ENCODE measurements at regions not wholly inside any gene's neighbourhood (a gene's known extent, or its start where the extent isn't known, plus 50 kb on each side); places are given as distances from the start of the nearest gene placed in this dataset.

- H3K4me3 ChIP-seq, result no peak overlapping the region
- no peaks in the 10 kb centered on the region for H3K27me3 ChIP-seq (ENCODE audit: control insufficient read depth in 3 of 3, insufficient read depth in 3 of 3, low read length in 2 of 3)
- DNase-seq, result no peak
- peaks cover 0 to 9% (median 0%) of the 10 kb centered on the region in 5 donors for H3K4me1 ChIP-seq (ENCODE audit: control insufficient read depth in 5 of 5, insufficient read depth in 5 of 5, low read length in 5 of 5)
- H3K36me3 ChIP-seq (ENCODE audit: control insufficient read depth in 4 of 4, insufficient read depth in 4 of 4, low read length in 4 of 4), result no peaks in the 10 kb centered on the region
- no peak overlapping the region for H3K27ac ChIP-seq (ENCODE audit: low read depth in 1 of 2, low read length in 1 of 2)
- TF ChIP-seq, protein P1, sequence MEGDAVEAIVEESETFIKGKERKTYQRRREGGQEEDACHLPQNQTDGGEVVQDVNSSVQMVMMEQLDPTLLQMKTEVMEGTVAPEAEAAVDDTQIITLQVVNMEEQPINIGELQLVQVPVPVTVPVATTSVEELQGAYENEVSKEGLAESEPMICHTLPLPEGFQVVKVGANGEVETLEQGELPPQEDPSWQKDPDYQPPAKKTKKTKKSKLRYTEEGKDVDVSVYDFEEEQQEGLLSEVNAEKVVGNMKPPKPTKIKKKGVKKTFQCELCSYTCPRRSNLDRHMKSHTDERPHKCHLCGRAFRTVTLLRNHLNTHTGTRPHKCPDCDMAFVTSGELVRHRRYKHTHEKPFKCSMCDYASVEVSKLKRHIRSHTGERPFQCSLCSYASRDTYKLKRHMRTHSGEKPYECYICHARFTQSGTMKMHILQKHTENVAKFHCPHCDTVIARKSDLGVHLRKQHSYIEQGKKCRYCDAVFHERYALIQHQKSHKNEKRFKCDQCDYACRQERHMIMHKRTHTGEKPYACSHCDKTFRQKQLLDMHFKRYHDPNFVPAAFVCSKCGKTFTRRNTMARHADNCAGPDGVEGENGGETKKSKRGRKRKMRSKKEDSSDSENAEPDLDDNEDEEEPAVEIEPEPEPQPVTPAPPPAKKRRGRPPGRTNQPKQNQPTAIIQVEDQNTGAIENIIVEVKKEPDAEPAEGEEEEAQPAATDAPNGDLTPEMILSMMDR (IDR thresholded peaks at IDR 0.05; ENCODE audit: control extremely low read depth, extremely low read depth), result no peak
- no peak for ATAC-seq (ENCODE audit: insufficient read depth, low FRiP score)
- 81 to 90% methylated on average over 3 of the region's 3 CpGs for WGBS, 2 donors
- no peak overlapping the region for H3K9ac ChIP-seq (ENCODE audit: insufficient read depth in 1 of 2, low read length in 2 of 2)
- peaks cover 0 to 4% (median 0%) of the 10 kb centered on the region in 4 donors for H3K9me3 ChIP-seq (ENCODE audit: control insufficient read depth in 4 of 4, insufficient read depth in 3 of 4, low read length in 3 of 4)
Measured at GRCh38 chr2:219916726-219917440, 289.5 kb downstream of the SLC4A3 start.

DNA sequence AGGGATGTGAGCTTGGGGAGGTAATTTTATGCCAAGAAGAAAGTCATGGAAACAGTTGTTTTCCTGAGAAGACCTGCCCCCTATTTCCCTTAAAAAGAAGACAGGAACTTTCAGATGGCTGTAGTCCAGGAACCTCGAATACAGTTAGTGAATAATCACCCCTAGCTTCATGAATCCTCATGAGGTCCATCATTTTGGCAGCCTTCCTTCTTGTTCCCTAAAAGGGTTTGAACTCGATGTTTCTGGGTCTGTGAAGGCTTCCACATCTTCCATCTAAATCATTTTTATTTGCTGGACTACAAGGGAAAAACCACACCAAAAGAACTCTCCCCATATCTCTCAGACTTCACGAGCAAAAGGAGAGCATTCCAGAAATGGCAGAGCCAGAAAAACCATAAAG lies 290.8 kb downstream of the SLC4A3 start:
- ATAC-seq (ENCODE audit: insufficient read depth, low FRiP score) (no peak), DNase-seq (no peak)
- Histone ChIP-seq H3K9ac (ENCODE audit: insufficient read depth in 1 of 2, low read length in 2 of 2) (no peak overlapping the region), H3K36me3 (ENCODE audit: control insufficient read depth in 4 of 4, insufficient read depth in 4 of 4, low read length in 4 of 4) (no peaks in the 10 kb centered on the region), H3K27ac (ENCODE audit: low read depth in 1 of 2, low read length in 1 of 2) (no peak overlapping the region), H3K4me1 (ENCODE audit: control insufficient read depth in 5 of 5, insufficient read depth in 5 of 5, low read length in 5 of 5) (no peaks in the 10 kb centered on the region), H3K27me3 (ENCODE audit: control insufficient read depth in 3 of 3, insufficient read depth in 3 of 3, low read length in 2 of 3) (no peaks in the 10 kb centered on the region), H3K9me3 (ENCODE audit: control insufficient read depth in 4 of 4, insufficient read depth in 3 of 4, low read length in 3 of 4) (peaks cover 0 to 4% (median 0%) of the 10 kb centered on the region in 4 donors), H3K4me3 (no peak overlapping the region)
- WGBS, 2 donors, result 68 to 85% methylated on average over 3 of the region's 3 CpGs
- TF ChIP-seq, protein P1 (IDR thresholded peaks at IDR 0.05; ENCODE audit: control extremely low read depth, extremely low read depth), result no peak

DNA sequence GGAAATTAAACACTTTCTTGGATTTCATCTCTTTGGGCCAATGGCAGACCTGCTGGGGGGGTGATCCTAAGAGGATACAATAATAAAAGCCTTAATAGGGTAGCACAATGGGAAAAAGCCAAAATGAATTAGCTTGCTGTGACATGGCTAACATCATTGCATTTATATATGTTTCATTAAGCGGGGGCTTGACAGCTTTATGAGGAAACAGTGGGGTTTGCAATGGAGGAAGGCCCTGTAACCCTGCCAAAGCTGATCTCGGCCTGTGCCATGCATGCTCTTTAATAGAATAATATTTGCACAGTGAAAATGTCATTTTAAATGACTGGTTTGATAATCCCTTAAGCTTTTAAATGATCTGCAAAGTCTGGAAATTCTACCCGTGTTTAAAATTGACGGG lies 291.5 kb downstream of the SLC4A3 start:
- Histone ChIP-seq H3K4me3 (no peak overlapping the region), H3K4me1 (ENCODE audit: control insufficient read depth in 5 of 5, insufficient read depth in 5 of 5, low read length in 5 of 5) (no peaks in the 10 kb centered on the region), H3K9me3 (ENCODE audit: control insufficient read depth in 4 of 4, insufficient read depth in 3 of 4, low read length in 3 of 4) (peaks cover 0 to 4% (median 0%) of the 10 kb centered on the region in 4 donors), H3K27me3 (ENCODE audit: control insufficient read depth in 3 of 3, insufficient read depth in 3 of 3, low read length in 2 of 3) (no peaks in the 10 kb centered on the region), H3K9ac (ENCODE audit: insufficient read depth in 1 of 2, low read length in 2 of 2) (no peak overlapping the region), H3K36me3 (ENCODE audit: control insufficient read depth in 4 of 4, insufficient read depth in 4 of 4, low read length in 4 of 4) (no peaks in the 10 kb centered on the region), H3K27ac (ENCODE audit: low read depth in 1 of 2, low read length in 1 of 2) (no peak overlapping the region)
- DNase-seq (no peak), ATAC-seq (ENCODE audit: insufficient read depth, low FRiP score) (no peak)
- WGBS, 2 donors, result 83 to 94% methylated on average over 4 of the region's 4 CpGs
- TF ChIP-seq, protein P1 (IDR thresholded peaks at IDR 0.05; ENCODE audit: control extremely low read depth, extremely low read depth), result no peak

DNA sequence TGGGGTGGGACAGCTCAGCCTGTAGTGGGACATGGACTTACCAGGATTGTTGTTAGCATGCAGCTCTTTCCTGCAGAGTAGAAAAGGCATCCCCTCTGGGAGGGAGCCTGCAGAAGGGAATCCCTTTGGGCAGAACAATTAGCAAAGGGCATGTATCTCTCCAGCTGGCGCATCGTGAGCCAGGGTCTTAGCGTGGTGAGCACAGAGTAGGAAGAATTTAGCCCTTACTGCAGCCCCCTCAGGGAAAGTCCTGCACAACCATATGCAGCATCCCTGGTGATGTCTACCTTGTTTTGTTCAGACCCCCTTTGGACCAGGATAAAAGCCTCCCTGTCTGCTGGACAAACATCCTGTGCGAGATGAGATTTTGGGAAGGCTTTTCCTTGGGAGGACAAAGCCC lies 292.1 kb downstream of the SLC4A3 start:
- peaks cover 0 to 4% (median 0%) of the 10 kb centered on the region in 4 donors for H3K9me3 ChIP-seq (ENCODE audit: control insufficient read depth in 4 of 4, insufficient read depth in 3 of 4, low read length in 3 of 4)
- no peaks in the 10 kb centered on the region for H3K4me1 ChIP-seq (ENCODE audit: control insufficient read depth in 5 of 5, insufficient read depth in 5 of 5, low read length in 5 of 5)
- TF ChIP-seq, protein P1 (IDR thresholded peaks at IDR 0.05; ENCODE audit: control extremely low read depth, extremely low read depth), result no peak
- H3K36me3 ChIP-seq (ENCODE audit: control insufficient read depth in 4 of 4, insufficient read depth in 4 of 4, low read length in 4 of 4), result no peaks in the 10 kb centered on the region
- DNase-seq, result no peak
- ATAC-seq (ENCODE audit: insufficient read depth, low FRiP score), result no peak
- 90 to 91% methylated on average over 4 of the region's 4 CpGs for WGBS, 2 donors
- no peak overlapping the region for H3K4me3 ChIP-seq
- H3K27me3 ChIP-seq (ENCODE audit: control insufficient read depth in 3 of 3, insufficient read depth in 3 of 3, low read length in 2 of 3), result no peaks in the 10 kb centered on the region
- no peak overlapping the region for H3K9ac ChIP-seq (ENCODE audit: insufficient read depth in 1 of 2, low read length in 2 of 2)
- no peak overlapping the region for H3K27ac ChIP-seq (ENCODE audit: low read depth in 1 of 2, low read length in 1 of 2)

All from lung (tissue), 11 donors.